IPS DF 19.7 (cell line): ENCODE measurements at regions not wholly inside any gene's neighbourhood (a gene's known extent, or its start where the extent isn't known, plus 50 kb on each side); places are given as distances from the start of the nearest gene placed in this dataset.

Source experiments
- DNase-seq: peaks from one replicate; pipeline ENCODE4 v3.0.0-alpha.2; 2013; ENCODE audit warnings: low read depth, low spot score

- no peak for DNase-seq
Observed at GRCh38 chr2:9681427-9681817, 50.6 kb upstream of the YWHAQ start.

DNA sequence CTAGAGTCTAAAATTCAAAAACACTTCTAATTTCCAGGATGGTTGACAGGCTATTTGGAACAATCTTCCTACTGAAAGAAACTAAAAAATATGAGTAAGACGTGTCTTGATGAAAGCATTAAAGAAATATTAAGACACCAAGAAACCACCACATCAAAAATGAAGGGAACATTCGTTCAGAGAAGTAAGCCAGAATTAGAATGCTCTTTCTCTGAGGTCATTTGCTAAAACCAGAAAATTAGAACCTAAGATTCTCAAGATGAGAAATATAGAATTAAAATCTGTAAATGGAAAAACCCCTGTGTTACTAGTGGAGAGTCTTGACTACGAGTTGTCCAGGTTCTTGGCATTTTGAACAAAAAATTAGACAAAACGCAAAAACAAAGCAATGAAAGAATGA, 54.8 kb upstream of the YWHAQ start:
- no peak for DNase-seq

- DNase-seq: no peak
Observed at GRCh38 chr2:9686061-9686460, 55.3 kb upstream of the YWHAQ start.

- DNase-seq: no peak
Observed at GRCh38 chr2:9690252-9690651, 59.5 kb upstream of the YWHAQ start.

DNA sequence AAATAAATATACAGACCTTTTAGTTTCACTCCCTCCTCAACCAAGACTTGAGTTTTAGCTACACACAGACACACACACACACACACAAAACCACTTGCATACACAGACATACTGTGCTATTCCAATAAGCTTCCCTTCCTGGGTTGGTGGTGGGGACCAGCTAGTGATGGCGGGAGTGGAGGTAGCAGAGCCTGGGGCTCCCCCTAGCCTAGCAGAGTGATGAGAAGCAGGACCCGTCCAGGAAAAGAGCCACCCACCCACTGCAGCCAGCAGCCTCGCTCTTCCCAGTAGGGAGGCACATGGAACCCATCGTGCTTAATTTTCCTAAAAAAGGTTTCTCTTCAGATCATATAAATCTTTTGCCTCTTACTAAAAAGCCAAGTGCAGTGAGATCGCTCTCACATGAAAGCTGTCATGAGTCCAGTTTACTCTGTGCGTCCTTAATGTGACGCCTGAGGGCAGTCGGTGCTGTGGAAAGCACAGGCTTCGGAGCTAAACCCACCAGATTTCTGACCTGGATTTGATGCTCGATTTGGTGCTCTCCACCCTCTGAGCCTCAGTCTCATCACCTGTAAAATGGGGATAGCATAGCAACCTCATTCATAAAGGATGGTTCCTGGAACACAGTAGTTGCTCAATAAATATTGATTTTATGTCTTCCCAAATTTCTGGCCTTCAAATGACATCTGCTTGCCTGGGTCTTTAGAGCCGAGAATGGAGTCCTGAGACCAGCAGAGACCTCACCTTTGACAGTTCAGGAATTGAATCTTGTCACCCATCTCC, 60.1 kb upstream of the YWHAQ start:
- DNase-seq: no peak

GRCh38 chr2:9692456-9693195, 61.8 kb upstream of the YWHAQ start:
- DNase-seq: no peak

DNA sequence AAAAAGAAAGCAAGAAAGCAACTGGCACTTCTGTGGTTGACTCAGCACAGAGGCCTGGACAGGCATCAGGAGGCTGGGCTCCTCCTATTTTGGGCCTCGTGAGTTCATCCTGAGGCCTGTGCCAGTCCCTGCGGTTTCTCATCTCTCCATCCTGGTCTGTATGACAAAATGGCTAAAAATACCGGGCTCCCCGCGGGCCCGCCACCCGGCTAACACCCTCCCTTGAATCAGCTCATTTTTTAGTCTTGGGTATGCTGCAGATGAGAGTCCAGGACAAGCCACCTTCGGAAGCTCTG, 62.3 kb upstream of the YWHAQ start:
- DNase-seq: no peak

GRCh38 chr2:9693646-9694045, 62.8 kb upstream of the YWHAQ start:
- DNase-seq: no peak

DNA sequence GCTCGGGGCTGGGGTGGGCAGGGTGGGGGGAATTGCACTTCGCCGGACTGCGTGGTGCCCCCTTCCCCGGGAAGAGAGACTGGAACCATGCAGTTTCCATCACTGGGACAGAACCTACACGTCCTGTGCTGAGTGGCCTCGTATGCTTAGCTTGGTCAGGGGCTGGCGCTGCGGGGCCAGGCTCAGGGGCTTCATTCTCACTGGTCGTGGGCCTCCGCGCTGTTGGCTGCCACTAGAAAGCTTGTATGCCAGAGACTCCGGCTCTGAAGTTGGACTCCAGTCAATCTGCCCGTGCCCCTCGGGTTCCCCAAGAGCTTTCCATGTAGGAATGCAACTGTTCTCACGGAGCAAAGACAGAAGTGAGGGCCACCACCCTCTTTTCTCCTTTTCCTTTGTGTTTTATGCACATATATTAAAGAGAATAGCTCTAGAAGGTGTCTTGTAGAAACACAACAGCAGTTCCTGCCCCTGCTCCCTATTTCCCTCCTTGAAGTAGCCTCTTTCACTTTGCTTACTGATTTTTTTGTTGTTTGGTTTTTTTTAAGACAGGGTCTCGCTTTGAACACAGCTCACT, 64.0 kb upstream of the YWHAQ start:
- no peak for DNase-seq

DNA sequence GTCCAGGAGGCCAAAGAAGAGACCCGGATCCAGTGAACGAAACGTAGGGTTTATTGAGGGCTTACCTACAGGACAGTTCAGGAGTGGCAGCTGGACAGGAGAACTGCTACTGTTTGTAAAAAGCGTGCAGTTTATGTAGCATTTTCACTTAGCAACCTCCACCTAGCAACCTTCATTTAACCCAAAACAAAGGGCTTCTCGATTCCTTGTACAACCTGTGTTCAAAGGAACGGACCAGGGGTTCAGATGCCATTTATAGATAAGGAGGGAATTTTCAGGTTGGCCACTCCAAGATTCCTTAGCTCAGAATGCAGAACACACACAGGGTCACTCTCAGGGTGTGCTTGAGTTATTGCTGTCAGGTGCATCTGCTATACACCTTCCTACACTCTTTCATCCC, 65.1 kb upstream of the YWHAQ start:
- no peak for DNase-seq

DNA sequence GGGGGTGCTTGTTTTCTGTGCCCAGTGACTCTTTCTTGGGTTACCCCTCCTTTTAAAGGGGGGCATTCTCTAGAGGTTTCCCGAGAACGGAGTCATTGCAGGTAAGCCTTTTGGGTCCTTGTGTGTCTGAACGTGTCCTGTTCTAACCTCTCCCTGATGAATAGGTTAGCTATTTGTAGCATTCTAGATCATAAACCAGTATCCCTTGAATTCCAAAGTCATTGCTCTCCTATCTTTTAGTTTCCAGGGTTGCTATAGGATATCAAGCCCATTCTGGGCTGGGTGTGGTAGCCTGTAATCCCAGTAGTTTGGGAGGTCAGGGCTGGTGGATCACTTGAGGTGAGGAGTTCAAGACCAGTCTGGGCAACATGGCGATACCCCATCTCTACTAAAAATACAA, 65.9 kb upstream of the YWHAQ start:
- DNase-seq: no peak

- DNase-seq: no peak
Observed at GRCh38 chr2:9697909-9698308, 67.1 kb upstream of the YWHAQ start.

- DNase-seq: no peak
Observed at GRCh38 chr2:9699139-9700108, 68.6 kb upstream of the YWHAQ start.

- no peak for DNase-seq
Observed at GRCh38 chr2:9700109-9700495, 69.3 kb upstream of the YWHAQ start.

- DNase-seq: no peak
Observed at GRCh38 chr2:9702604-9703084, 71.8 kb upstream of the YWHAQ start.

DNA sequence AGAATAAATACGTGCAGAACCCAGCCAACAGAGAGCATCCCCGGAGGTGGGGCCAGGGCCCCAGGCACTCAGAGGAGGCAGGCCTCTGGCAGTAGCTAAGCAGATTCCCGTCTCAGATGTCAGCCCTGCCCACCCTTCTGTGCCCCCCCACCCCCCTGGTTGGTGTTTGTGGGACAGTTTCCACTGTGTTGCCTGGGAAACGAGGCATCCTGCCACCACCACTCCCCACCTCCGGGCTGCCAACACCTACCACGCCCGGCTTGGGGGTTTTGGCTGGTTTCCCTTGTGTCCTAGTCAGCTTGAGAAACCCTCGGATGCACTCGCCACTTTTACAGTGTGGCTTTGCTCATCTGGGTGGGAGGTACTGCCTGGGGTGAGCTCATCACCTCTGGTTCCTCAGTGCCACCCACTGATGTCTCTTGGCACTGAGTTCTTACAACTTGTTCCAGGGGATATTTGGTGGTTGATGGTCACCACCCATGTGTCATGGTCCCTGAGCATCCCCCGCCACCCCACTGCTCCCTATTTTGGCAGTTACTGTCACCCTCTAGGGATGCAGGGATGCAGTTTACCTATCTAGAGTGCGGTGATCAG, 72.4 kb upstream of the YWHAQ start:
- DNase-seq: no peak

DNA sequence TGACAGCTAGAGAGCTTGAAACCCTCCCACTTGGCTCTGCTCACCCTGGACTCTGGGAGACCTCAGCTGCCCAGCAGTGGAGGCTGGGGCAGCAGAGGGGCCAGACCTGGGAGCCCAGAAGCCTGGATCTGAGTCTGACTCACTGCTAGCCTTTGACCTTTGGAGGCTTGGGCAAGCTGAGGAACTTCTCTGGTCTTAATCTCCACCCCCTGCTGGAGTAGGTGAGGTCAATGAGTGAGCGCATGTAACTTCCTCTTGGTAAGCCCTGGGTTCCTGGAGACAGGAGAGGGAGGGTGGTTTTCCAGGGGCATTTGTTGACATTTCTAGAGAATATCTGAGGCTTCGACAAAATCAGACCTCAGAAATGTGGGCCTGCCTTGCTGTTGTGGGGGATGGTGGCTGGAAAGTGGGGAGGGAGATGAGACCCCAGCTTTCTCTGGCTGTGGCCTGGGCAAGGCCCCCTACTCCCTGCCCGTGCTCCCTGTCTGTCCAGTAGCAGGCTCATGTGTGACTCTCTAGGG, 73.0 kb upstream of the YWHAQ start:
- no peak for DNase-seq

DNA sequence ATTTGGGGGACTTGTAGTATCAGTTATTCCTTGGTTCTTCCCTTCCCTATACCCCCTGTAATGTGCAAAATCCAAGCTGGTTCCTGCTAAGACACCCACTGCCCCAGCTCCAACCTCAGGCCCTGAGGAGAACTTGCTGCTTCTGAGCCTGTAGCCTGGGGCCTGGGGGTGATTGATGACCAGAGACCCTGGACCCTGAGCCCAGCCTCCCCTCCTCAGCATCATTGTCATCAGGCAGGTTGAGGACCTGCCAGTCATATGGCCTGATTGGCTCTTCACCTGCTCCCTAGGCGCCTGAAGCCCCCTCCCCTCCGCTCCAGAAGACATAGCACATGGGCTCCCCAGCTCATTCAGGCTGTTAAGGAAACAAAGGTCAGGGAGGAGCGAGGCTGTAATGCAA, 73.8 kb upstream of the YWHAQ start:
- no peak for DNase-seq

DNA sequence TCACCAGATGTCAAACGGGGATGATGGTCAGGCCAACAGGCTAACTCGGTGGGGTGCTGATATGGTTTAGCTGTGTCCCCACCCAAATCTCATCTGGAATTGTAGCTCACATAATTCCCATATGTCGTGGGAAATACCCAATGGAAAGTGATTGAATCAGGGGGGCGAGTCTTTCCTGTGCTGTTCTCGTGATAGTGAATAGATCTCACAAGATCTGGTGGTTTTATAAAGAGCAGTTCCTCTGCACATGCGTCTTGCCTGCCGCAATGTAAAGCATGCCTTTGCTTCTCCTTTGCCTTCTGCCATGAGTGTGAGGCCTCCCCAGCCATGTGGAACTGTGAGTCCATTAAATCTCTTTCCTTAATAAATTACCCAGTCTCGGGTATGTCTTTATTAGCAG, 74.4 kb upstream of the YWHAQ start:
- no peak for DNase-seq

- DNase-seq: no peak
Observed at GRCh38 chr2:9707008-9707407, 76.2 kb upstream of the YWHAQ start.

- no peak for DNase-seq
Observed at GRCh38 chr2:9707611-9708160, 76.9 kb upstream of the YWHAQ start.
